Muscle of arm (tissue), 1 donor: ENCODE measurements at regions not wholly inside any gene's neighbourhood (a gene's known extent, or its start where the extent isn't known, plus 50 kb on each side); places are given as distances from the start of the nearest gene placed in this dataset.
"Not testable (repeated sequence)": the region's sequence is repeated elsewhere in the genome, so short reads cannot be mapped to it uniquely, and the experiment has no call there.

Experiments used
- DNase-seq: peaks from one replicate; pipeline ENCODE4 v3.0.0-alpha.2; 2013

- no peak for DNase-seq
Measured at GRCh38 chrX:77003530-77003929, 443.7 kb upstream of the FGF16 start.

DNA sequence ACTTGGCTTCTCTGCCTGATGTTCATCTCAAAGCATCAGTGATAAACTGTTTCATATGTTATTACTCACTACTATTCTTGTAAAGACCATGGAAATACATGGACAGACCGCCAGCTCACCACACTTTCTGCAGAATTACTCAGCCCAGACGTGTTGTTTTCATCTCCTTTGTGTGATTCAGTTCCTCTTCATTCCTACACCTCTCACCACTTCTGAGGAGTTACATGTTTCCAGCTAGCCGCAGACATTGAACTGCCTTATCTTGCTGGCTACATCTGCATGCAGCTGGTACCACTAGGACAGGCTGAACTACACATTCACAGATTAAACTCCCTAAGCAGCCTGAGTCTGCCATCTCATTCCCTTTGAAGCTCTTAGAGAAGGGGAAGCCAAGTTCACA lies 443.2 kb upstream of the FGF16 start:
- no peak for DNase-seq

DNA sequence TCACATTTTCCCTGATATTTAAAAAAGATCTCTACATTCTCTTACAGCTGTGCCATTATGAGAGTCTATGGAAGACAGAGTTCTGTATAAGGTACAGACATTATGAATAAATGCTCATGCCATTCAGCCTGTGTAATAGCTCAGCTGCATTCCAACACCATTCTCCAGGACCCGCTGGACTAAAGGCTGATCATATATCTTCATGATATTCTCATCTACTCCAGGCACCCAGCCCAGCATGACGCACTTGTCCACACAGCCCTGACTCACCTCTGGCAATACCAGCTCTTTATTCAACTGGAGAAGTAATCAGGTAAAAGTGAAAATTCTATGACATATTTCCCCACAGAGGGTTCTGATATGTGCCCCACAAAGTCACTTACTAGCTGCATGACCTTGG lies 437.5 kb upstream of the FGF16 start:
- peak; percentile 70 for DNase-seq

DNA sequence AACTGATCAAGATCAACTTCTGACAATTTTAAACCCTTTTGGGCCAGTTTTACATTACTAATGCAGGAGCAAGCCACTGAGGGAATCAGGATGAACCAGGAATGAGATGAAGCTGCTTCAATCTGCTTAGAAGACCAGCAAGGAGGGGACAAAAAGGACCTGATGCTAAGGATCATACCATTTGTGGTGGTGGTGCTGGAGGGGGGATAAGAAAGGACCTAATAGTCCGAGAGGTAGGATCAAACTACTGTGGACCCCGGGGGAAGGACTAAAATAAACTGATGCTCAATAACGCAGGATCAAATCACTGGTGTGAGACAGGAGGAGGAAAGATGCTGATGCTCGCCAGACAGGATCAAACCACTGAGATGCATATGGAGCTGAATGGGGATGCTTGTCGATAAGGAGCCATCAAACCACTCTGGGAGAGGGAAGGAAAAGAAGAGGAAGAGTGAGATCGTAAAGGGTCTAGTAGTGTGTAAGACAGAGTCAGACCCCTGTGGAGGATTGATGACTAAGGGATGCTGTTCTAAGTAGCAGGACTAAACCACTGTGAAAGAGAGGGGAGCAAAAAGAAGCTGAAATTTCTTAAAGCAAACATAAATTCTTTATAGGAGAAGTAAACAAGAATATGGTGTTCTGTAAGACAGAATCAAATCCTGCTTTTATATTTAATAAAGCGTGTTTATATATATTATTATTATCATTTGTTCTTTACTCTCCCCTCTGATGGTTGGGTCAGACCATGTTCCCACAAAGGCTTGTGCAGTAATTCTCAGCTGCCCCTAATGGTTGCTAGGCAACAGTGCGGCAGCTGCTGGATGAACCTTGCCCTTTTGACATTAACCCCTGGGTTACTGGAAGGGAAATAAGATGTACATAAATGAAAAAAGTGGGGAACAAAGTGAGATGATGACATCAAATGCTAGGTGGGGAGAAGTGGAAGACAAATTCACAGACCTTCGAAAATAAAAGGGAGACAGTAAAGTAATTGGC lies 432.5 kb upstream of the FGF16 start:
- no peak for DNase-seq

DNA sequence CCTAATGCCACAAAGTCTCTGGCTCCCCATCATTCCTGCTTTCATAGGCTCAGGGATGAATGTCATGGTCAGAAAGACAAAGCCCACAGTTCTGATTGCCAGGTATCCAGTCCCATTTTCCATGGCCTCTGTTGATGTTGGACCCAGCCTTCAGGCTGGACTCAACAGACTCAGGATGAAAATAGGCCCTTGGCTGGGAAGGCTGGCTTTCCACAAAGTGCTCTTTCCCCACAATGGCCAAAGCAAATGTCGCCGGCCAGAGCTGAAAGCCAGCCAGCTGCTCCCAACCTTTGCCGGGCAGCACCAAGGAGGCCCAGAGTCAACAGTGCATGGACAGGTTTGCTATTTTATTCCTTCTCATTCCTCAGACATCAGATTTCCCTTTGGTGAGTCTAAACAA lies 430.1 kb upstream of the FGF16 start:
- DNase-seq = no peak

- DNase-seq = not testable (repeated sequence)
Measured at GRCh38 chrX:77046180-77046810, 400.9 kb upstream of the FGF16 start.

DNA sequence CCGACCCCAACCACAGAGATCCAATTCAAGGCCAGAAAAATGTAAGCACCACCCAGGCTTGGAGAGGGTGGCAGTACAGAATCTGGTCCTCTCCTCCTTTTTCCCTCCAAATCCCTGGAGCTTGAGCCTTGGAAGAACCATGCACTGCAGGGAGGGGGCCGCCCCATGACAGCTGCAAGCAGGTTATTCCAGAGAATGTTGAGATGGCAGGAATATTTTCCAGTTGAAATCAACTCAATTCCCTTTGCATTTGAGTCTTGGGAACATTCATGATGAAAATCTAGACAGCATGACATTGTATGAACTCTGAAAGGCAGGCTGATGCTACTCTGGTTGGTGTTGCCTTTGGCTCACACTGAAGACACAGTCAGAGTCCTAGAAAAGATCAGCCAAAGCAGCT lies 386.6 kb upstream of the FGF16 start:
- peak; percentile 31 for DNase-seq

GRCh38 chrX:77061022-77061421 lies 386.2 kb upstream of the FGF16 start:
- DNase-seq = no peak

DNA sequence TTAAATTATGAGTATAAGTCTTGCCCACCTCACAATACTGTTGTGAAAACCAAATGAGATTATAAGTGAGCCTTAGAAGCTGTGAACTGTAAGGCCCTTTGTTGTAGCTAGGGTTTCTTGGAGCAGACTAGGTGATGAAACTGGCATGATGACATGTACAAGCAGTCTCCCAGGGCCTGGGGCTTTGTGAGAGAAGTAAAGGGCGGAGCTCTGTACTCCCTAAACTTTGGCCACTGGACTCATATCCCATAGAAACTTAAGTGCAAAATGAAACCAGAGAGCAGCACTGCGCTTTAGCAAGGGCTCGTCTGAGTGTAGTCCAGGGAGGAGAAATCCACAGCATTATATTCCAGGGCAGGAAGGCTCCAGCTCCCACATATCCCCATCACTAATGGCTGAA lies 385.6 kb upstream of the FGF16 start:
- DNase-seq = peak; percentile 25

GRCh38 chrX:77065896-77066295 lies 381.3 kb upstream of the FGF16 start:
- DNase-seq = no peak

DNA sequence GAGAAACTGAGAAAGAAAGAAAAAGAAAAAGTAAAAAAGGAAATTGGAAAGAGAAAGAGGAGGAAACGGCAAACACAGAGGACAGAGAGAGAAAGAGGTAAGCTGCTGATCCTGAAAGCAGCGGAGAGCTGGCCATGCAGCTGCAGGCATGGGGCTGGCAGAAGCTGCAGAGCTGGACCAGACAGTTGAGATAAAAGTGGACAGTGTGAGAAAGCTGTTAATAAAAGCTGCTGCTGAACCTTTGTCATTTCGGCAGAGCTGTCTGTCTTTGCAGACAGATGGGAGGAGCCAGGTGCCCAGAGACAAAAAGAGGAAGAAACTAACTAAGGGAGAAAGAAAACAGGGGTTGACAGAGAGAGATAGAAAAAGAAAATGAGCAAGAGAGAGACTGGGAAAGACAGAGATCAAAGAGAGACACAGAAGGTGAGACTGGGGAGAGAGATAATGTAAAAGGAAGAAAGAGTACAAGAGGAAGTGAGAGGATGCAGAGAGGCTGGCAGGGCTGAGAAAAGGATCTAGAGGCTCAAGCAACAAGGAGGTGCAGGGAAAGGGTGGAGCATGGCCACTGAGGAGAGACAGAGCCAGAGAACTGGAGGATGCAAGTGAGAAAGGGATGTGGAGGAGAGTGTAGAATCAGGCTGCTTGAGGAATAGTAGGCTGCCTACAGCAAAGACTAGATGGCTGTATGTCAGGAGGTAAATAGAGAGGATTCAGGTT lies 376.8 kb upstream of the FGF16 start:
- no peak for DNase-seq

GRCh38 chrX:77076896-77077295 lies 370.3 kb upstream of the FGF16 start:
- DNase-seq = no peak

DNA sequence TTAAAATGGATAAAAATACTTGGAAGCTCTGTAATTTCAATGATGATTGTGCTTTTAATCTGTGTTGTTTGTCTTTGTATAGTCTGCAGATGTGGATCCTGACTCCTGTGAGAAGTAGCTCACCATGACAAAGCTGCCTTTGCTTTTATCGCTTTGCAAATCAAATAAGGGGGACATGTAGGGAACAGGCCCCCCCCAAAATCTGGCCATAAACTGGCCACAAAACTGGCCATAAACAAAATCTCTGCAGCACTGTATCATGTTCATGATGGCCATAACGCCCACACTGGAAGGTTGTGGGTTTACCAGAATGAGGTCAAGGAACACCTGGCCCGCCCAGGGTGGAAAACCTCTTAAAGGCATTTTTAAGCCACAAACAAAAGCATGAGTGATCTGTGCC lies 366.0 kb upstream of the FGF16 start:
- DNase-seq = not testable (repeated sequence)

DNA sequence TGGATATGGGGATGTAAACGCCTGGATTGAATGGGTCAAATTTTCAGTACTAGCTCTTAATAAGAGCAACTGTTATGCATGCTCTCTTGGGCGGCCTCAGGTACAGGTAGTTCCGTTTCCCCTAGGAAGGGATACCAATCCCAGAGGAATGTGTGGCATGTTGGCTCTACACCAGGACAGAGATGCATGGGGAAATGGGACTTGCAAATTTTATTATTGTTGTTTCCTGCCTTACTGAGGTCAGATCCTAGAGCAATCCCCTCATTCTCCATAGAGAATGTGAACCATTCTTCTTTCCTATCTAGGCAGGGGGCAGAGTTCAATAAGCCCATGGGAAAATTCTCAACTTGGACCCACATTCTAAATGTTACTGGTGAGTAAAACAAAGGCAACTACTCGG lies 361.8 kb upstream of the FGF16 start:
- no peak for DNase-seq

DNA sequence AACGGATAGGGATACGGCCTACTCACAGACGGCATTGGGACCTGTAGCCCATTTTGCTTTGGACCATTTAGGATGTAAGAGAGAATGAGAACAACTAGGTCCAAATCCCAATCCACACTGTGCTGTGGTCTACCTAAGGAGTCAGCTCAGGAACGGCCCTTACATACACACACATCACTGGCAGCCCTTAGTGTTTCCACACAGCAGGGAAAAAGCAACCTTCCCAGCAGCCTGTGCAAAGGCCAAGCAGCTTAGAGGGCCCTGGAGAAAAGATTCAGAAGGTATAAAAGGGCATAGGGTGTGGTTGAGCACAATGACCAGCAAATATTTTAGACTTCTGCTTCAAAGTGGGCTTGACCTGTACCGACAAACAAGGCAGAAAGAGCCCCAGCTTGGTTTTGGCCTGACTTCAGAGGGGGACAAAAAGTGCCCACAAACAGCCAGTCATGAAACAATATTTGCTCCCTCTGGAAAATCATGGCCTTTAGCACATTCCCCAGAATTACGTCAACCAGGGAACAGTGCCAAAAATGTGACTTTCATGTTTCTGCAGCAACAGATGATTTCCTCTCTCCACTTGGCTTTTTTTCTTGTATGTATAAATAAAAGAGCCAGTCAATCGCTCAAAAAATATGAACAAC lies 359.5 kb upstream of the FGF16 start:
- DNase-seq = peak; percentile 88

DNA sequence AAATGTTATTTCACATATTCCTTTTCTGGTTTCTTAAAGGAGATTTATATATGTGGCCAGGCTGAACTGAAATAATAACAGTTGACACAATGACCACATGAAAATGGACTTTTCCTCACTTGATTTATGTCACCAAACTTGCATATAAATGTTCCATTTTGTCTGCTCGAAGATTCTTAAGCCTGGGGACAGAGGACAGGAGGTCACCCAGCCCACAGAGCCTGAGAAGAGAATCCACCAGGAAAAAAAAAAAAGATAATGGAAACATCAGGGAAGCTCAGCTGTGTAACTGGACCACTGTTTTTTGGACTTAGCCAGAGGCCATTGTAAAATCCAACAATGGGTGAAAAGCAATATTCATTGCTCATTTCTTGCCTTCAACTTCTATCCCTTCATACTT lies 359.0 kb upstream of the FGF16 start:
- no peak for DNase-seq

- DNase-seq = no peak
Measured at GRCh38 chrX:77114501-77114900, 332.7 kb upstream of the FGF16 start.

DNA sequence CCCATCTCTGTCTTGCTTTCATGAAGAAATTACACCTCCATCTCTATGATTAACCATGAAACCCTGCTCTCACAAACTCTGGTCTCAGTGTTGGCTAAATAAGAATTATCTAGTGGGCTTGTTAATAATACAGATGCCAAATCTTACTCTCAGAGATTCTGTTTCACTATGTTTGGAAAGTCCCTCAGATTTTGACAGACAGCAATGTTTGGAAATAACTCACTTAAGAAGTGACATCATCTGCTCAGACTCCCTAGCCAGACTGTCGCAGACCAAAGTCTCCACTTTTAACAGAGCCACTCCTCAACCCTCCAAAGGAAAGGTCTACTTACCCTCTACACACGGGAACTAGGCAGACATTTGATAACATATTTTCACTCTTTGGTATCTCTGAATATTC lies 328.5 kb upstream of the FGF16 start:
- no peak for DNase-seq

DNA sequence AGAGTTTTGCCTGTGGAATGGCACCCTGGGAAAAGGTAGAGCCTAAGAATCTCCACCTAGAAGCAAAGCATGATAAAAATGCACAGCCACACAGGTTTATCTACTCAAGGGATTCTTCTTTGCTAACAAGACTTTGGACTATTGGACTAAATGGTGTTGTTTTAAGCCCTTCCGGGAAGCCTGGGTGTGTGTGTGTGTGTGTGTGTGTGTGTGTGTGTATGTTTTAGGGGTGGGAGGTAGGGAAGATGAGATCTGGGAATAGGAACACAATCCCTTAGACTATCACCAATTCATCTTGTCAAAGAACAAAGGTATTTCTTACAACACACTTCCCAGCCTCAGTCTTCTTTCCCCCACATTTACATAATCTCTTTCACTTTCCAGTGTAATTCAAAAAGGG lies 327.5 kb upstream of the FGF16 start:
- no peak for DNase-seq

DNA sequence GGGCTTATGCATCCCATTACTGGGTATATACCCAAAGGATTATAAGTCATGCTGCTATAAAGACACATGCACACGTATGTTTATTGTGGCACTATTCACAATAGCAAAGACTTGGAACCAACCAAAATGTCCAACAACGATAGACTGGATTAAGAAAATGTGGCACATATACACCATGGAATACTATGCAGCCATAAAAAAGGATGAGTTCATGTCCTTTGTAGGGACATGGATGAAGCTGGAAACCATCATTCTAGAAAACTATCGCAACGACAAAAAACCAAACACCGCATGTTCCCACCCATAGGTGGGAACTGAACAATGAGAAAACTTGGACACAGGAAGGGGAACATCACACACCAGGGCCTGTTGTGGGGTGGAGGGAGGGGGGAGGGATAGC lies 323.3 kb upstream of the FGF16 start:
- not testable (repeated sequence) for DNase-seq

DNA sequence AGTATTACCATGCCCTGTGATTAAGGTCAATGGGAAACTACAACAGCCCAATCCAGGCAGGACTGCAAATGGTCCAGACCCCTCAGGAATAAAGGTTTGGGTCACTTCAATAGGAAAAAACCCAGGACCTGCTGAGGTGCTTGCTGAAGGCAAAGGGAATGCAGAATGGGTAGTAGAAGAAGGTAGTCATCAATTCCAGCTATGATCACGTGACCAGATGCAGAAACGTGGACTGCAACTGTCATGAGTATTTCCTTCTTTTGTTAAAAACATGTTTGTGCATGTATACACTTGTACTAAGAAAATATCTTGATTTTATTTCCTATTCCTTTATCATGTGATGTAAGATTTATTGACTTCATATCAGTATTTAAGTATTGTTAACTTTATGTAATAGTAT lies 319.6 kb upstream of the FGF16 start:
- DNase-seq = not testable (repeated sequence)

DNA sequence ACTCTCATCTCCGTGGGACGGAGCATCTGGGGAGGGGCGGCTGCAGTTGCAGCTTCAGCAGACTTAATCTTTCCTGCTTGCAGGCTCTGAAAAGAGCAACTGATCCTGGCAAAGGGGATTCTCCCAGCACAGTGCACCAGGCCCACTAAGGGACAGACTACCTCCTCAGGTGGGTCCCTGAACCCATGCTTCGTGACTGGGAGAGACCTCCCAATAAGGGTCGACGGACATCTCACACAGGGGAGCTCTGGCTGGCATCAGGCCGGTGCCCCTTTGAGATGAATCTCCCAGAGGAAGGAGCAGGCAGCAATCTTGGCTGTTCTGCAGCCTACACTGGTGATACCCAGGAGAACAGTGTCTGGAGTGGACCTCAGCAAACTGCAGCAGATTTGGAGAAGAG lies 303.3 kb upstream of the FGF16 start:
- no peak for DNase-seq
